MM.1S (cell line): ENCODE measurements at regions not wholly inside any gene's neighbourhood (a gene's known extent, or its start where the extent isn't known, plus 50 kb on each side); places are given as distances from the start of the nearest gene placed in this dataset.

Experiments used
- DNase-seq: peaks from one replicate; pipeline ENCODE4 v3.0.0-alpha.2; 2015
- H2AFZ ChIP-seq: fragments of 300-600 bp; sonication (generic); 2 replicates; pipeline ENCODE4 v1.6.0; 2016; ENCODE audit warnings: antibody characterized with exemption, low read length
- H3F3A ChIP-seq: fragments of 300-600 bp; sonication (generic); 2 replicates; pipeline ENCODE4 v1.6.1; 2016; ENCODE audit warnings: mild to moderate bottlenecking, antibody characterized with exemption, low read length, moderate library complexity, mixed read lengths; ENCODE audit not compliant: insufficient read depth
- H3K27ac ChIP-seq: fragments of 300-600 bp; sonication (generic); 2 replicates; pipeline ENCODE4 v1.5.1; 2016; ENCODE audit warnings: mild to moderate bottlenecking, low read length
- H3K27me3 ChIP-seq: fragments of 300-600 bp; sonication (generic); replicated peaks from 2 replicates; pipeline ENCODE4 v1.6.0; 2016; ENCODE audit warnings: low read length; ENCODE audit not compliant: insufficient read depth
- H3K36me3 ChIP-seq: fragments of 300-600 bp; sonication (generic); replicated peaks from 2 replicates; pipeline ENCODE4 v1.6.1; 2016; ENCODE audit warnings: mild to moderate bottlenecking, low read length, mixed read lengths; ENCODE audit not compliant: insufficient read depth
- H3K4me1 ChIP-seq: fragments of 300-600 bp; sonication (generic); 2 replicates; pipeline ENCODE4 v1.6.1; 2016; ENCODE audit warnings: low read length, mixed read lengths
- H3K4me2 ChIP-seq: fragments of 300-600 bp; sonication (generic); 2 replicates; pipeline ENCODE4 v1.6.0; 2016; ENCODE audit warnings: low read depth, low read length
- H3K4me3 ChIP-seq: fragments of 300-600 bp; sonication (generic); 2 replicates; pipeline ENCODE4 v1.5.1; 2016; ENCODE audit warnings: low read length, mixed read lengths
- H3K79me2 ChIP-seq: fragments of 300-600 bp; sonication (generic); 2 replicates; pipeline ENCODE4 v1.6.1; 2016; ENCODE audit warnings: mixed run types, low read length, mixed read lengths
- H3K9ac ChIP-seq: fragments of 300-600 bp; sonication (generic); 2 replicates; pipeline ENCODE4 v1.6.1; 2016; ENCODE audit warnings: low read length, mixed read lengths
- H3K9me2 ChIP-seq: fragments of 300-600 bp; sonication (generic); replicated peaks from 2 replicates; pipeline ENCODE4 v1.6.1; 2016; ENCODE audit warnings: mild to moderate bottlenecking, low read length, mixed read lengths; ENCODE audit not compliant: insufficient read depth
- H3K9me3 ChIP-seq: fragments of 300-600 bp; sonication (generic); replicated peaks from 2 replicates; pipeline ENCODE4 v1.6.1; 2016; ENCODE audit warnings: mild to moderate bottlenecking, low read length, mixed read lengths; ENCODE audit not compliant: insufficient read depth
- H4K20me1 ChIP-seq: fragments of 300-600 bp; sonication (generic); 2 replicates; pipeline ENCODE4 v1.6.1; 2016; ENCODE audit warnings: mild to moderate bottlenecking, low read length, moderate library complexity, mixed read lengths; ENCODE audit not compliant: insufficient read depth
- CTCF ChIP-seq: fragments of 300-600 bp; sonication (generic); IDR thresholded peaks from 2 replicates; pipeline ENCODE4 v1.5.1; 2016; ENCODE audit warnings: antibody characterized with exemption, low read length, mixed read lengths
- EZH2 ChIP-seq: fragments of 300-600 bp; sonication (generic); optimal IDR thresholded peaks from 2 replicates; pipeline ENCODE3; 2017; ENCODE audit warnings: low read depth, mild to moderate bottlenecking, antibody characterized with exemption, low read length, mixed read lengths
- EZH2phosphoT487 ChIP-seq: fragments of 300-600 bp; sonication (generic); IDR thresholded peaks from 2 replicates; pipeline ENCODE4 v1.6.1; 2018; ENCODE audit warnings: antibody characterized with exemption, low read length

GRCh38 chr10:4127518-4128315 lies 342.7 kb upstream of the KLF6 start:
- no peak overlapping the region for H3K27ac ChIP-seq
- H3K4me1 ChIP-seq, result peaks cover 28% of the 10 kb centered on the region
- H3K79me2 ChIP-seq, result no peaks in the 10 kb centered on the region
- H3K9me2 ChIP-seq, result no peaks in the 10 kb centered on the region
- H3K4me2 ChIP-seq, result no peak overlapping the region
- H3K9ac ChIP-seq, result no peak overlapping the region
- no peak overlapping the region for H3K4me3 ChIP-seq
- TF ChIP-seq EZH2phosphoT487, result no peak
- TF ChIP-seq CTCF, result no peak
- TF ChIP-seq EZH2, result no peak
- H3K27me3 ChIP-seq, result no peaks in the 10 kb centered on the region
- peaks cover 16% of the 10 kb centered on the region for H3F3A ChIP-seq
- H3K9me3 ChIP-seq, result no peaks in the 10 kb centered on the region
- H2AFZ ChIP-seq, result no peak overlapping the region
- H4K20me1 ChIP-seq, result no peaks in the 10 kb centered on the region
- H3K36me3 ChIP-seq, result no peaks in the 10 kb centered on the region
- no peak for DNase-seq

- H3K27me3 ChIP-seq, result no peaks in the 10 kb centered on the region
- TF ChIP-seq CTCF (no peak), EZH2 (no peak)
- no peaks in the 10 kb centered on the region for H3K9me3 ChIP-seq
- H3F3A ChIP-seq, result peaks cover 13% of the 10 kb centered on the region; the same call in 1 of the 2 replicates
- no peak overlapping the region for H3K4me3 ChIP-seq
- H4K20me1 ChIP-seq, result no peaks in the 10 kb centered on the region
- no peak overlapping the region for H3K9ac ChIP-seq
- no peak overlapping the region for H3K27ac ChIP-seq
- no peak for DNase-seq
- H3K4me1 ChIP-seq, result peaks cover 17% of the 10 kb centered on the region
- H3K9me2 ChIP-seq, result no peaks in the 10 kb centered on the region
- H2AFZ ChIP-seq, result no peak overlapping the region
- H3K4me2 ChIP-seq, result no peak overlapping the region
- no peaks in the 10 kb centered on the region for H3K79me2 ChIP-seq
- no peaks in the 10 kb centered on the region for H3K36me3 ChIP-seq
Observed at GRCh38 chr10:4125776-4126175, 340.8 kb upstream of the KLF6 start.

GRCh38 chr10:4121502-4122380 lies 336.7 kb upstream of the KLF6 start:
- peak overlapping the region; percentile 79 for H3K27ac ChIP-seq
- H3K4me2 ChIP-seq, result peak overlapping the region; percentile 72
- peak overlapping the region; percentile 14; the same call in 1 of the 2 replicates for H3K4me3 ChIP-seq
- no peaks in the 10 kb centered on the region for H3K79me2 ChIP-seq
- DNase-seq, result peak; percentile 62
- peaks cover 17% of the 10 kb centered on the region; the same call in 1 of the 2 replicates for H3F3A ChIP-seq
- H3K9ac ChIP-seq, result peak overlapping the region; percentile 59
- peak overlapping the region; percentile 7; the same call in 1 of the 2 replicates for H2AFZ ChIP-seq
- no peaks in the 10 kb centered on the region for H3K9me3 ChIP-seq
- no peaks in the 10 kb centered on the region for H3K36me3 ChIP-seq
- TF ChIP-seq EZH2phosphoT487 (no peak), EZH2 (no peak), CTCF (no peak)
- H3K27me3 ChIP-seq, result no peaks in the 10 kb centered on the region
- H4K20me1 ChIP-seq, result no peaks in the 10 kb centered on the region
- no peaks in the 10 kb centered on the region for H3K9me2 ChIP-seq
- peaks cover 17% of the 10 kb centered on the region for H3K4me1 ChIP-seq
